Hematopoietic multipotent progenitor cell treated with erythropoietin and hydrocortisone succinate and interleukin-3 and kit ligand, for 8 days (in vitro differentiated cells): ENCODE measurements at regions not wholly inside any gene's neighbourhood (a gene's known extent, or its start where the extent isn't known, plus 50 kb on each side); places are given as distances from the start of the nearest gene placed in this dataset.
"Not testable (repeated sequence)": the region's sequence is repeated elsewhere in the genome, so short reads cannot be mapped to it uniquely, and the experiment has no call there.

Experiments used
- DNase-seq: peaks from one replicate; pipeline ENCODE4 v3.0.0-alpha.2; 2015

GRCh38 chr12:7591531-7591930 lies 74.2 kb downstream of the APOBEC1 start:
- no peak for DNase-seq

- not testable (repeated sequence) for DNase-seq
Measured at GRCh38 chr12:7590085-7590484, 75.6 kb downstream of the APOBEC1 start.

DNA sequence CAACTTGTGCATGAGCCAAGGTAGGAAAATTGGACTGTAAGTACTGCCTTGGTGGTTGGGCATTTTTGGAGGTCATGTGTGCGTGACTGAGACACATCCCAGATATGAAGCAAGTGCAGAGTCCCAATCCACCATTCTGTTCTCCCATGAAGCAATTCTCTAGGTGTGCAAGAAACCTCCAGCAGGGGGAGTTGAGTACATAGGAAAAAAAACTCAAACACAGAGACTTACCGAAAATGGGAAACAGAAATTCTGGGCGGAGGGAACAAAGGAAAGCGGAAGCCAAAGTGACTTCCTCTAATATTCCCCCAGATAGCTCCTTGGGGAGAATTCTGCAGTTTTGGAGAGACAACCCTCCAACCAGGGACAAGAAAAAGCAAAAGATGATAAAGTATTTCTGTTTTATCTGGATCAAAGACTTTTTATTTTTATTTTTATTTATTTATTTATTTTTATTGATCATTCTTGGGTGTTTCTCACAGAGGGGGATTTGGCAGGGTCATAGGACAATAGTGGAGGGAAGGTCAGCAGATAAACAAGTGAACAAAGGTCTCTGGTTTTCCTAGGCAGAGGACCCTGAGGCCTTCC lies 76.9 kb downstream of the APOBEC1 start:
- DNase-seq, result peak; percentile 90

- DNase-seq, result not testable (repeated sequence)
Measured at GRCh38 chr12:7584137-7584536, 80.6 kb upstream of the CD163 start.

DNA sequence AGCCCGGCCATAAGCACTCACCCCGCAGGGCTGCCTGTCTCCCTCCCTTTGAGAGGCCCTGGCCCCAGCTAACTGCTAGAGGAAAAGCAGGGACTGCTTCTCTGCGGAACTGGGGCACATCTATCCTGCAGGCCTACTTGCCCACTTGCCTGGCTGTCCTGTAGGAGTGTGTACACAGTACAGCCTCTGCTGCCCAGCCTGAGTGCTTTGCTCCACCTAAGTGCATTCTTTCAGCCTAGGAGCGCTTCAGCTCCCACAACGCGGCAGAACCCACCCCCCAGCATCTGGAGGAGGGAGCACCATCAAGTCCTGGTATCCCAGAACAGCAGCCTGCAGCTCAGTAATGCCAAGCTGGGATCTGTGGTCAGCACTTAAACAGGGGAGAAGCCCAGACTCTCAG lies 79.9 kb upstream of the CD163 start:
- DNase-seq, result no peak

GRCh38 chr12:7582796-7583195 lies 79.2 kb upstream of the CD163 start:
- DNase-seq, result no peak

GRCh38 chr12:7581625-7582024 lies 78.0 kb upstream of the CD163 start:
- no peak for DNase-seq

- no peak for DNase-seq
Measured at GRCh38 chr12:7581046-7581445, 77.5 kb upstream of the CD163 start.

GRCh38 chr12:7571257-7571656 lies 67.7 kb upstream of the CD163 start:
- DNase-seq, result no peak

DNA sequence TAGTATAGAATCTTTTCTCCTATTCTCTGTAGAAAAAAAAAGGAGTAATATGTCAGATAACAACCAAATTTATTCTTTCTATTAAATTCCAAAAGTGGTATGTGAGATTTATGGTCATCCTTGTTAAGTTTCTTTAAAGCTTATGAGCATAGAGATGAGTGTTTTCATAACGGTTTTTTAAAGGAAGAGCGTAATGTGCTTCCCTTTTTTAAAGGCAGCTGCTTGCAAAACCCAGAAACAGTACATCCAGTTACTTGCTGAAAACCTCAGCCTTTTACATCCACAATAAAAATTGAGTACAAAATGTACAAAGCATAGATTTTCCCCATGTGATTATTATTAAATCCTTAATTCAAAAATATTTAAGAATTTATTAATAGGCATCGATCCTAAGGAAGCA lies 53.6 kb upstream of the CD163 start:
- no peak for DNase-seq

DNA sequence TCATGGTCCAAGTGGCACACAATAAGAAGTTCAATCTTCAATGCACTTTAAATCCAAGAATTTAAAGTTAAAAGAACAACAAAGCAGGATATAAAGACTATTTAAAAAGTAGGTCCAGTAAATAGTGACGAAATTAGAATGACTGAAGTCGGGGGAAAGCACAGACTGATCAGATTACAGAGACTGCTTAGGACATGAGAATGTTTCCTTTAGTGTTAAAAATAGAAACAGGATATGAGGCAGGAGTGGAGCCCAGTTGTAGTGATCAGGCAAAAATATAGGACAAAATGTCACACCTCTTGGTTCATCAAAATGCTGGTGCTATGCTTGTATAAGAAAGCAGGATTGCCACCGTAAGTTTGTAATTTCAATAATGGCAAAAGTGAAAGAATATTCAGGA lies 52.2 kb upstream of the CD163 start:
- DNase-seq, result peak; percentile 9

- not testable (repeated sequence) for DNase-seq
Measured at GRCh38 chr12:7554831-7555230, 51.3 kb upstream of the CD163 start.
